H9 (cell line): ENCODE measurements at regions not wholly inside any gene's neighbourhood (a gene's known extent, or its start where the extent isn't known, plus 50 kb on each side); places are given as distances from the start of the nearest gene placed in this dataset.

Source experiments
- DNase-seq: peaks from one replicate; pipeline ENCODE4 v3.0.0-alpha.2; 2017
- H2AFZ ChIP-seq: one replicate; pipeline ENCODE4 v1.6.1; 2013; ENCODE audit warnings: mild to moderate bottlenecking, low read length, control low read depth, moderate library complexity
- H2AK5ac ChIP-seq: 2 replicates; pipeline ENCODE4 v1.6.1; 2013; ENCODE audit warnings: low read length, control low read depth, mixed read lengths; ENCODE audit not compliant: insufficient read length
- H2BK120ac ChIP-seq: one replicate; pipeline ENCODE4 v1.6.1; 2013; ENCODE audit warnings: low read depth, mild to moderate bottlenecking, low read length, control low read depth, inconsistent platforms; ENCODE audit not compliant: poor library complexity, severe bottlenecking
- H2BK12ac ChIP-seq: 2 replicates; pipeline ENCODE4 v1.6.1; 2013; ENCODE audit warnings: low read length, control low read depth, mixed read lengths, low read depth; ENCODE audit not compliant: insufficient read length
- H2BK15ac ChIP-seq: 2 replicates; pipeline ENCODE4 v1.6.1; 2013; ENCODE audit warnings: low read depth, low read length, control low read depth
- H2BK20ac ChIP-seq: one replicate; pipeline ENCODE4 v1.6.1; 2013; ENCODE audit warnings: low read depth, mild to moderate bottlenecking, low read length, control low read depth, inconsistent platforms; ENCODE audit not compliant: poor library complexity, severe bottlenecking
- H2BK5ac ChIP-seq: 2 replicates; pipeline ENCODE4 v1.6.1; 2013; ENCODE audit warnings: low read length, control low read depth, mixed read lengths; ENCODE audit not compliant: insufficient read length
- H3K14ac ChIP-seq: 2 replicates; pipeline ENCODE4 v1.6.1; 2013; ENCODE audit warnings: low read length, control low read depth; ENCODE audit not compliant: insufficient read depth
- H3K18ac ChIP-seq: 2 replicates; pipeline ENCODE4 v1.6.1; 2013; ENCODE audit warnings: low read depth, mild to moderate bottlenecking, mixed read lengths, low read length, control low read depth; ENCODE audit not compliant: insufficient read length
- H3K23ac ChIP-seq: 2 replicates; pipeline ENCODE4 v1.6.1; 2013; ENCODE audit warnings: low read length, control low read depth, mixed read lengths, low read depth; ENCODE audit not compliant: insufficient read length
- H3K23me2 ChIP-seq: 2 replicates; pipeline ENCODE4 v1.6.1; 2013; ENCODE audit warnings: low read depth, mild to moderate bottlenecking, mixed read lengths, low read length, control low read depth; ENCODE audit not compliant: insufficient read length, poor library complexity, severe bottlenecking
- H3K27ac ChIP-seq: 2 replicates; pipeline ENCODE4 v1.5.1; 2013; ENCODE audit warnings: low read length, control low read depth, mixed read lengths, low read depth; ENCODE audit not compliant: insufficient read length
- H3K27me3 ChIP-seq: 2 replicates; pipeline ENCODE4 v1.6.1; 2013; ENCODE audit warnings: low read length, control low read depth, inconsistent platforms; ENCODE audit not compliant: insufficient read depth
- H3K4ac ChIP-seq: 2 replicates; pipeline ENCODE4 v1.6.1; 2013; ENCODE audit warnings: low read depth, mild to moderate bottlenecking, control low read depth, inconsistent platforms, low read length, moderate library complexity
- H3K4me1 ChIP-seq: 2 replicates; pipeline ENCODE4 v1.6.1; 2013; ENCODE audit warnings: low read length, control low read depth, inconsistent platforms; ENCODE audit not compliant: insufficient read depth
- H3K4me2 ChIP-seq: 2 replicates; pipeline ENCODE4 v1.6.1; 2013; ENCODE audit warnings: low read length, control low read depth, mixed read lengths; ENCODE audit not compliant: insufficient read length, insufficient read depth
- H3K56ac ChIP-seq: 2 replicates; pipeline ENCODE4 v1.6.1; 2013; ENCODE audit warnings: low read depth, mild to moderate bottlenecking, mixed read lengths, low read length, control low read depth; ENCODE audit not compliant: insufficient read length
- H3K79me1 ChIP-seq: 2 replicates; pipeline ENCODE4 v1.6.1; 2013; ENCODE audit warnings: low read depth, mild to moderate bottlenecking, moderate library complexity, low read length, control low read depth, inconsistent platforms; ENCODE audit not compliant: insufficient read depth, poor library complexity, severe bottlenecking
- H3K79me2 ChIP-seq: 2 replicates; pipeline ENCODE4 v1.6.1; 2013; ENCODE audit warnings: low read length, control low read depth, inconsistent platforms; ENCODE audit not compliant: insufficient read depth
- H3K9ac ChIP-seq: 2 replicates; pipeline ENCODE4 v1.6.1; 2013; ENCODE audit warnings: low read length, control low read depth, mixed read lengths; ENCODE audit not compliant: insufficient read length; ENCODE audit errors: extremely low read depth
- H3K9me3 ChIP-seq: one replicate; pipeline ENCODE4 v1.6.1; 2013; ENCODE audit warnings: low read depth, low read length, inconsistent platforms; ENCODE audit not compliant: control insufficient read depth
- H3T11ph ChIP-seq: one replicate; pipeline ENCODE4 v1.6.1; 2013; ENCODE audit warnings: mild to moderate bottlenecking, low read length, control low read depth, inconsistent platforms
- H4K20me1 ChIP-seq: one replicate; pipeline ENCODE4 v1.6.1; 2013; ENCODE audit not compliant: control insufficient read depth, insufficient read length, insufficient read depth
- H4K5ac ChIP-seq: 2 replicates; pipeline ENCODE4 v1.6.1; 2013; ENCODE audit warnings: low read depth, mild to moderate bottlenecking, mixed read lengths, low read length, control low read depth; ENCODE audit not compliant: insufficient read length
- H4K8ac ChIP-seq: replicated peaks from 2 replicates; pipeline ENCODE4 v1.6.1; 2013; ENCODE audit warnings: low read length, control low read depth, mixed read lengths, low read depth; ENCODE audit not compliant: insufficient read length
- H4K91ac ChIP-seq: 2 replicates; pipeline ENCODE4 v1.6.1; 2013; ENCODE audit warnings: low read depth, mild to moderate bottlenecking, moderate library complexity, mixed read lengths, low read length, control low read depth; ENCODE audit not compliant: insufficient read length
- H3K27ac Mint-ChIP-seq, 3 experiments: 2 replicates in 2 of 3; 3 replicates in 1 of 3; pipeline ENCODE4 v1.8.0; 2020 to 2021; ENCODE audit warnings: mixed read lengths in 3 of 3, mild to moderate bottlenecking in 1 of 3, moderate library complexity in 1 of 3
- H3K27me3 Mint-ChIP-seq: 2 replicates; pipeline ENCODE4 v1.8.0; 2021; ENCODE audit warnings: low read depth, mild to moderate bottlenecking, moderate library complexity, mixed read lengths
- H3K36me3 Mint-ChIP-seq, 3 experiments: 2 replicates in 2 of 3; 3 replicates in 1 of 3; pipeline ENCODE4 v1.8.0; 2020 to 2021; ENCODE audit warnings: low read depth in 3 of 3, mixed read lengths in 3 of 3; ENCODE audit not compliant: insufficient read depth in 1 of 3
- H3K4me1 Mint-ChIP-seq, 2 experiments: 2 replicates each; pipeline ENCODE4 v1.8.0; 2020; ENCODE audit warnings: mixed read lengths in 2 of 2
- H3K4me3 Mint-ChIP-seq, 2 experiments: 2 replicates in 1 of 2; 3 replicates in 1 of 2; pipeline ENCODE4 v1.8.0; 2020 to 2021; ENCODE audit warnings: mild to moderate bottlenecking in 2 of 2, mixed read lengths in 2 of 2, moderate library complexity in 1 of 2
- H3K9me3 Mint-ChIP-seq, 2 experiments: 2 replicates in 1 of 2; 3 replicates in 1 of 2; pipeline ENCODE4 v1.8.0; 2020; ENCODE audit warnings: mild to moderate bottlenecking in 2 of 2, mixed read lengths in 2 of 2, moderate library complexity in 1 of 2
- WGBS: extraction: QIAGEN DNeasy Blood & Tissue Kit; methylation state at CpG from one replicate; pipeline ENCODE4 v1.1.7; 2013; ENCODE audit warnings: missing lambda C conversion rate, low lambda C conversion rate, mixed read lengths; ENCODE audit not compliant: insufficient read length; ENCODE audit errors: extremely low coverage; 5-methylcytosine and 5-hydroxymethylcytosine counted together
- TF ChIP-seq, protein P1 (sequence below): fragments of 200-600 bp; sonication (generic); conservative IDR thresholded peaks from 3 replicates; pipeline ENCODE4 v1.8.0; 2021; ENCODE audit warnings: antibody characterized with exemption, mild to moderate bottlenecking

DNA sequence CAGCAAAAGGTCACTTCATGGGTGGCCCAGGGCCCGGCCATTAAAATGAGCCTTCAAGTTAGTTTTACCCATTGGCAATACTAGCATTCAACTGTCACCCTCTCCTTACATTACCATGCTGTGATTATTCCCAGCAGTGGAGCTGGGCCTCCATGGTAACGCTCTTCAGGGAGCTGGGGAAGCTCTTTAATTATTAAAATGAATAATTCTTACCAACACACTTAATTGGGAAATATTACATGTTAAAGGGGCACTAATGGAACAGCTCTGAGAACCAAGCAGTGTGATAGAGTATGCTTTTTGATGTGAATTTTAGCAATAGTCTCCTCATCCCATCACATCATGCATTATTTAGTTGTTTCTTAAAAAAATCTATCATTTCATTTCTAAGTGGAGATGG, 187.2 kb downstream of the CEMIP2 start:
- Histone ChIP-seq H3K23ac (no peak overlapping the region), H4K5ac (no peak overlapping the region), H3T11ph (no peak overlapping the region), H2AK5ac (no peak overlapping the region), H2BK5ac (no peak overlapping the region), H2AFZ (no peak overlapping the region), H3K18ac (no peak overlapping the region), H3K56ac (no peak overlapping the region), H2BK15ac (no peak overlapping the region), H2BK120ac (no peak overlapping the region), H2BK20ac (no peak overlapping the region), H3K4ac (no peak overlapping the region), H4K91ac (no peak overlapping the region), H3K23me2 (no peaks in the 10 kb centered on the region), H3K14ac (no peak overlapping the region), H4K8ac (no peak overlapping the region), H3K27me3 (no peaks in the 10 kb centered on the region), H4K20me1 (no peaks in the 10 kb centered on the region), H3K4me1 (no peaks in the 10 kb centered on the region; the same call in 1 of the 2 replicates), H3K79me2 (no peaks in the 10 kb centered on the region), H3K9ac (no peak overlapping the region), H3K4me2 (no peak overlapping the region), H3K27ac (no peak overlapping the region), H3K79me1 (no peaks in the 10 kb centered on the region), H3K9me3 (no peaks in the 10 kb centered on the region), H2BK12ac (no peak overlapping the region)
- no peaks in the 10 kb centered on the region for H3K9me3 Mint-ChIP-seq
- H3K27me3 Mint-ChIP-seq = no peaks in the 10 kb centered on the region
- no peak for DNase-seq
- TF ChIP-seq, protein P1, sequence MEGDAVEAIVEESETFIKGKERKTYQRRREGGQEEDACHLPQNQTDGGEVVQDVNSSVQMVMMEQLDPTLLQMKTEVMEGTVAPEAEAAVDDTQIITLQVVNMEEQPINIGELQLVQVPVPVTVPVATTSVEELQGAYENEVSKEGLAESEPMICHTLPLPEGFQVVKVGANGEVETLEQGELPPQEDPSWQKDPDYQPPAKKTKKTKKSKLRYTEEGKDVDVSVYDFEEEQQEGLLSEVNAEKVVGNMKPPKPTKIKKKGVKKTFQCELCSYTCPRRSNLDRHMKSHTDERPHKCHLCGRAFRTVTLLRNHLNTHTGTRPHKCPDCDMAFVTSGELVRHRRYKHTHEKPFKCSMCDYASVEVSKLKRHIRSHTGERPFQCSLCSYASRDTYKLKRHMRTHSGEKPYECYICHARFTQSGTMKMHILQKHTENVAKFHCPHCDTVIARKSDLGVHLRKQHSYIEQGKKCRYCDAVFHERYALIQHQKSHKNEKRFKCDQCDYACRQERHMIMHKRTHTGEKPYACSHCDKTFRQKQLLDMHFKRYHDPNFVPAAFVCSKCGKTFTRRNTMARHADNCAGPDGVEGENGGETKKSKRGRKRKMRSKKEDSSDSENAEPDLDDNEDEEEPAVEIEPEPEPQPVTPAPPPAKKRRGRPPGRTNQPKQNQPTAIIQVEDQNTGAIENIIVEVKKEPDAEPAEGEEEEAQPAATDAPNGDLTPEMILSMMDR = no peak
- no peak overlapping the region for H3K4me3 Mint-ChIP-seq
- peaks cover 4 to 12% of the 10 kb centered on the region in 2 experiments for H3K4me1 Mint-ChIP-seq
- H3K27ac Mint-ChIP-seq = no peak overlapping the region
- H3K36me3 Mint-ChIP-seq = no peaks in the 10 kb centered on the region
- no CpG with 5 or more reads among the region's 2 CpGs for WGBS
